Neural cell (in vitro differentiated cells): ENCODE measurements at regions not wholly inside any gene's neighbourhood (a gene's known extent, or its start where the extent isn't known, plus 50 kb on each side); places are given as distances from the start of the nearest gene placed in this dataset.

ENCODE experiments used
- H2AFZ ChIP-seq: fragments of 200-600, 300-800 bp; sonication (generic), shearing (Covaris generic); 2 replicates; pipeline ENCODE4 v1.6.0; 2014; ENCODE audit warnings: low read depth, mild to moderate bottlenecking, antibody characterized with exemption, low read length, moderate library complexity
- H3F3A ChIP-seq: fragments of 200-600 bp; shearing (Covaris generic); 2 replicates; pipeline ENCODE4 v1.6.1; 2016; ENCODE audit warnings: mild to moderate bottlenecking, moderate library complexity, mixed read lengths, antibody characterized with exemption, low read length; ENCODE audit not compliant: insufficient read depth, poor library complexity, severe bottlenecking
- H3K27ac ChIP-seq: fragments of 200-600, 300-800 bp; sonication (generic), shearing (Covaris generic); 2 replicates; pipeline ENCODE4 v1.5.1; 2014; ENCODE audit warnings: mild to moderate bottlenecking, low read length, moderate library complexity
- H3K27me3 ChIP-seq: fragments of 300-800, 200-600 bp; sonication (generic), shearing (Covaris generic); 2 replicates; pipeline ENCODE4 v1.6.0; 2014; ENCODE audit warnings: mild to moderate bottlenecking, low read depth, low read length, moderate library complexity; ENCODE audit not compliant: insufficient read depth
- H3K36me3 ChIP-seq: fragments of 300-800, 200-600 bp; sonication (generic), shearing (Covaris generic); 2 replicates; pipeline ENCODE4 v1.5.1; 2014; ENCODE audit warnings: mild to moderate bottlenecking, antibody characterized with exemption, low read length, moderate library complexity; ENCODE audit not compliant: insufficient read depth
- H3K4me2 ChIP-seq: fragments of 300-800, 200-600 bp; sonication (generic), shearing (Covaris generic); 2 replicates; pipeline ENCODE4 v1.6.0; 2014; ENCODE audit warnings: mild to moderate bottlenecking, low read length
- H3K4me3 ChIP-seq: fragments of 300-800, 200-600 bp; sonication (generic), shearing (Covaris generic); 2 replicates; pipeline ENCODE4 v1.5.1; 2014; ENCODE audit warnings: mild to moderate bottlenecking, low read length, moderate library complexity
- H3K79me2 ChIP-seq: fragments of 200-600 bp; shearing (Covaris generic); replicated peaks from 2 replicates; pipeline ENCODE4 v1.6.0; 2014; ENCODE audit warnings: mild to moderate bottlenecking, low read length, moderate library complexity; ENCODE audit not compliant: insufficient read depth
- H3K9ac ChIP-seq: fragments of 300-800, 200-600 bp; sonication (generic), shearing (Covaris generic); 2 replicates; pipeline ENCODE4 v1.6.1; 2016; ENCODE audit warnings: mild to moderate bottlenecking, low read length, mixed read lengths
- H3K9me2 ChIP-seq: fragments of 200-600 bp; shearing (Covaris generic); 2 replicates; pipeline ENCODE4 v1.6.1; 2016; ENCODE audit warnings: mild to moderate bottlenecking, low read length, mixed read lengths; ENCODE audit not compliant: insufficient read depth
- H3K9me3 ChIP-seq: fragments of 200-600, 300-800 bp; sonication (generic), shearing (Covaris generic); 2 replicates; pipeline ENCODE4 v1.6.1; 2016; ENCODE audit warnings: mild to moderate bottlenecking, mixed run types, low read length, moderate library complexity, mixed read lengths
- H4K20me1 ChIP-seq: fragments of 200-600 bp; shearing (Covaris generic); 2 replicates; pipeline ENCODE4 v1.6.1; 2016; ENCODE audit warnings: mild to moderate bottlenecking, mixed run types; ENCODE audit not compliant: insufficient read depth
- CTCF ChIP-seq: fragments of 450-650 bp; IDR thresholded peaks from 2 replicates; pipeline ENCODE4 v1.5.1; 2014; ENCODE audit warnings: antibody characterized with exemption, mild to moderate bottlenecking, moderate library complexity; ENCODE audit not compliant: poor library complexity, severe bottlenecking
- EP300 ChIP-seq: fragments of 450-650 bp; conservative IDR thresholded peaks from 2 replicates; pipeline ENCODE4 v1.6.1; 2014; ENCODE audit warnings: antibody characterized with exemption, mild to moderate bottlenecking, moderate library complexity; ENCODE audit not compliant: poor library complexity, severe bottlenecking
- EZH2 ChIP-seq: fragments of 200-600, 300-800 bp; shearing (Covaris generic), sonication (generic); IDR thresholded peaks from 2 replicates; pipeline ENCODE4 v1.6.1; 2014; ENCODE audit warnings: antibody characterized with exemption, low read length, borderline replicate concordance, mild to moderate bottlenecking; ENCODE audit not compliant: insufficient read depth, poor library complexity, severe bottlenecking
- MXI1 ChIP-seq: fragments of 450-650 bp; conservative IDR thresholded peaks from 2 replicates; pipeline ENCODE4 v1.6.1; 2014; ENCODE audit warnings: antibody characterized with exemption, mild to moderate bottlenecking; ENCODE audit not compliant: poor library complexity, severe bottlenecking
- POLR2AphosphoS5 ChIP-seq: IDR thresholded peaks from 2 replicates; pipeline ENCODE4 v1.6.1; 2012
- RAD21 ChIP-seq: fragments of 450-650 bp; conservative IDR thresholded peaks from 2 replicates; pipeline ENCODE4 v1.6.1; 2014; ENCODE audit warnings: antibody characterized with exemption, mild to moderate bottlenecking, moderate library complexity
- REST ChIP-seq: IDR thresholded peaks from 2 replicates; pipeline ENCODE4 v1.6.1; 2012; ENCODE audit warnings: borderline replicate concordance
- SMC3 ChIP-seq: fragments of 450-650 bp; conservative IDR thresholded peaks from 2 replicates; pipeline ENCODE4 v1.6.1; 2014; ENCODE audit warnings: antibody characterized with exemption, mild to moderate bottlenecking, moderate library complexity; ENCODE audit not compliant: poor library complexity
- TAF1 ChIP-seq: IDR thresholded peaks from 2 replicates; pipeline ENCODE4 v1.6.1; 2012; ENCODE audit warnings: low read depth

GRCh38 chr3:71847794-71848193, 62.8 kb upstream of the PROK2 start:
- no peaks in the 10 kb centered on the region for H3F3A ChIP-seq
- no peaks in the 10 kb centered on the region for H3K9me2 ChIP-seq
- no peak overlapping the region for H3K27ac ChIP-seq
- no peak overlapping the region for H2AFZ ChIP-seq
- H3K4me2 ChIP-seq: no peak overlapping the region
- H4K20me1 ChIP-seq: no peaks in the 10 kb centered on the region
- H3K27me3 ChIP-seq: no peaks in the 10 kb centered on the region
- no peaks in the 10 kb centered on the region for H3K79me2 ChIP-seq
- H3K9me3 ChIP-seq: no peaks in the 10 kb centered on the region
- no peaks in the 10 kb centered on the region for H3K36me3 ChIP-seq
- TF ChIP-seq CTCF (no peak), POLR2AphosphoS5 (no peak), MXI1 (no peak), SMC3 (no peak), TAF1 (no peak), EP300 (no peak), REST (no peak), RAD21 (no peak), EZH2 (no peak)
- H3K9ac ChIP-seq: no peak overlapping the region
- H3K4me3 ChIP-seq: no peak overlapping the region

- Histone ChIP-seq H3K27ac (no peak overlapping the region), H3K9me3 (no peaks in the 10 kb centered on the region), H3F3A (no peaks in the 10 kb centered on the region), H3K4me3 (no peak overlapping the region), H3K36me3 (no peaks in the 10 kb centered on the region), H3K9ac (no peak overlapping the region), H2AFZ (no peak overlapping the region), H3K9me2 (no peaks in the 10 kb centered on the region), H4K20me1 (no peaks in the 10 kb centered on the region), H3K79me2 (no peaks in the 10 kb centered on the region), H3K4me2 (no peak overlapping the region), H3K27me3 (no peaks in the 10 kb centered on the region)
- no peak for TF ChIP-seq TAF1
Measured at GRCh38 chr3:71846185-71846584, 61.2 kb upstream of the PROK2 start.

GRCh38 chr3:71843071-71843470, 58.1 kb upstream of the PROK2 start:
- H4K20me1 ChIP-seq: no peaks in the 10 kb centered on the region

More at GRCh38 chr3:71843071-71843470, 58.1 kb upstream of the PROK2 start:
- Histone ChIP-seq H3K4me3 (no peak overlapping the region), H3K4me2 (no peak overlapping the region), H3K9ac (no peak overlapping the region), H3K36me3 (no peaks in the 10 kb centered on the region), H2AFZ (no peak overlapping the region), H3K79me2 (no peaks in the 10 kb centered on the region), H3K9me2 (no peaks in the 10 kb centered on the region), H3K27me3 (no peaks in the 10 kb centered on the region), H3F3A (no peaks in the 10 kb centered on the region), H3K9me3 (no peaks in the 10 kb centered on the region), H3K27ac (no peak overlapping the region)
- TF ChIP-seq MXI1 (no peak), RAD21 (no peak), POLR2AphosphoS5 (no peak), EP300 (no peak), TAF1 (no peak), EZH2 (no peak), CTCF (no peak), REST (no peak)
